ENCODE measurements at regions not wholly inside any gene's neighbourhood (a gene's known extent, or its start where the extent isn't known, plus 50 kb on each side); places are given as distances from the start of the nearest gene placed in this dataset.

DNA sequence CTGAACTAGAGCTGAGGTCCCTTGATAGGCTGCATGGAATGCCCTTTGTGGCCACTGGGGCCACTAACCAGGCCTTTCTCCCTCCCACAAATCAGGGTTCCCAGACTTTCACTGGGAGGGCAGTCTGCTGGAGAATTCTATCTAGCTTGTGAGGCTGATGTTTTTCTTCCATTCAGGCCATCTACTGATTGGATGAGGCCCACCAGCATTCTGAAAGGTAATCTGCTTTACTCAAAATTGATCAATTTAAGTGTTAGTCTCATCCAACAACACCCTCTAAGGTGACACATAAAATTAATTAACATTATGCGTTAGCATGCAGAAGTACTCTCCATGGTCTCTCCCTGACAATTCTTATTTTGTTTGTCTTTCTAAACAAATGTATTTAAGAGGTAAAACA is 80.5 kb downstream of the RTP4 start:
- Histone ChIP-seq H3K9me3 (no peaks in the 10 kb centered on the region), H3K4me1 (peaks cover 13% of the 10 kb centered on the region), H3K4me3 (no peak overlapping the region), H3K27ac (no peak overlapping the region), H3K36me3 (ENCODE audit: low read depth, missing control alignments) (no peaks in the 10 kb centered on the region), H3K27me3 (no peaks in the 10 kb centered on the region)
- intact Hi-C loops (cut with DNase I; ENCODE audit: low total_unique reads): no loop called here
- WGBS, 2 donors: 94 to 100% methylated on average over 1 of the region's 1 CpG
- TF ChIP-seq POLR2A (IDR thresholded peaks at IDR 0.05): no peak
- TF ChIP-seq, protein P1, sequence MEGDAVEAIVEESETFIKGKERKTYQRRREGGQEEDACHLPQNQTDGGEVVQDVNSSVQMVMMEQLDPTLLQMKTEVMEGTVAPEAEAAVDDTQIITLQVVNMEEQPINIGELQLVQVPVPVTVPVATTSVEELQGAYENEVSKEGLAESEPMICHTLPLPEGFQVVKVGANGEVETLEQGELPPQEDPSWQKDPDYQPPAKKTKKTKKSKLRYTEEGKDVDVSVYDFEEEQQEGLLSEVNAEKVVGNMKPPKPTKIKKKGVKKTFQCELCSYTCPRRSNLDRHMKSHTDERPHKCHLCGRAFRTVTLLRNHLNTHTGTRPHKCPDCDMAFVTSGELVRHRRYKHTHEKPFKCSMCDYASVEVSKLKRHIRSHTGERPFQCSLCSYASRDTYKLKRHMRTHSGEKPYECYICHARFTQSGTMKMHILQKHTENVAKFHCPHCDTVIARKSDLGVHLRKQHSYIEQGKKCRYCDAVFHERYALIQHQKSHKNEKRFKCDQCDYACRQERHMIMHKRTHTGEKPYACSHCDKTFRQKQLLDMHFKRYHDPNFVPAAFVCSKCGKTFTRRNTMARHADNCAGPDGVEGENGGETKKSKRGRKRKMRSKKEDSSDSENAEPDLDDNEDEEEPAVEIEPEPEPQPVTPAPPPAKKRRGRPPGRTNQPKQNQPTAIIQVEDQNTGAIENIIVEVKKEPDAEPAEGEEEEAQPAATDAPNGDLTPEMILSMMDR (IDR thresholded peaks at IDR 0.05): no peak
- DNase-seq: no peak

DNA sequence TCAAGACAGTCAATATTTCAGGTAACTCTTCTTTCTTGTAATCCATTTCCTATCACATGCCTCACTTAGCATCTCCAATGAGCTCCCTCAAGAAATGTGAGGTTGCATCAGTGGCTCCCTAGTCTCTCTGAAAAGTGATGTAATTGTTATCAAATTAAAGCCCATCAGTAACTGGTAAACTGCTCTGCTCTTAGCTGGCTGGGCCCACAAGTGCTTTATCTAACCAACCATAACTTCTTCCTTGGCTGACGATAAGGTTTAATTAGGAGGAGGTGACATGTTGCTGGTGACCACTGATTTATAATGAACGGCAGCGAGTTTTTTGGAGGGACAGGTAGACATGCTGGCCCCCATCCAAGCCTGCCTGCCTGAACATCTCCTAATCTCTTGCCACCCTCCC is 79.6 kb downstream of the RTP4 start:
- no peak for TF ChIP-seq POLR2A (IDR thresholded peaks at IDR 0.05)
- TF ChIP-seq, protein P1 (IDR thresholded peaks at IDR 0.05): no peak
- Histone ChIP-seq H3K27ac (no peak overlapping the region), H3K9me3 (no peaks in the 10 kb centered on the region), H3K4me3 (no peak overlapping the region), H3K4me1 (peaks cover 13% of the 10 kb centered on the region), H3K36me3 (ENCODE audit: low read depth, missing control alignments) (no peaks in the 10 kb centered on the region), H3K27me3 (no peaks in the 10 kb centered on the region)
- 73 to 88% methylated on average over 3 of the region's 3 CpGs for WGBS, 2 donors
- intact Hi-C loops (cut with DNase I; ENCODE audit: low total_unique reads): no loop called here
- DNase-seq: no peak

DNA sequence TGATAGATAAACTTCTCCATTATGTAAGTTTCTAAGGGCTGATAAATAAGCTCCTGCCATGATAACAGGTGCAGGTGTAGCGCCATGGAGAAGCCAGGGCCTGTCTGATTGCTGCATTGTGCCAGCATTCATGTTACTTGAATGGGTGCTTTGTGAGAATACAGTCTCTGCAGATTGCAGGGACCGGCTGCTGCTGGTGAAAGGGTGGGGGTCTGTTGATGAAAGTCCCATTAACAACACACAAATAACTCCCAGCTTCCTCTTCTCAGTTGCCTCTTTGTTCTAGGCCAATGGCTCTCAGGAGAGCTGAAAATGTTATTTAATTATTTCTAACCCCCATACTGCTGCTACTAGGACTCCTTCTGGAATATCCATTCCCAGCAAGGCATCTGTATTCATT is 77.2 kb downstream of the RTP4 start:
- intact Hi-C loops (cut with DNase I; ENCODE audit: low total_unique reads): no loop called here
- no peaks in the 10 kb centered on the region for H3K9me3 ChIP-seq
- DNase-seq: no peak
- TF ChIP-seq, protein P1 (IDR thresholded peaks at IDR 0.05): no peak
- no peak for TF ChIP-seq POLR2A (IDR thresholded peaks at IDR 0.05)
- peaks cover 6% of the 10 kb centered on the region for H3K4me1 ChIP-seq
- no peaks in the 10 kb centered on the region for H3K36me3 ChIP-seq (ENCODE audit: low read depth, missing control alignments)
- H3K4me3 ChIP-seq: no peak overlapping the region
- no peak overlapping the region for H3K27ac ChIP-seq
- no peaks in the 10 kb centered on the region for H3K27me3 ChIP-seq
- WGBS, 2 donors: 76 to 81% methylated on average over 2 of the region's 2 CpGs

DNA sequence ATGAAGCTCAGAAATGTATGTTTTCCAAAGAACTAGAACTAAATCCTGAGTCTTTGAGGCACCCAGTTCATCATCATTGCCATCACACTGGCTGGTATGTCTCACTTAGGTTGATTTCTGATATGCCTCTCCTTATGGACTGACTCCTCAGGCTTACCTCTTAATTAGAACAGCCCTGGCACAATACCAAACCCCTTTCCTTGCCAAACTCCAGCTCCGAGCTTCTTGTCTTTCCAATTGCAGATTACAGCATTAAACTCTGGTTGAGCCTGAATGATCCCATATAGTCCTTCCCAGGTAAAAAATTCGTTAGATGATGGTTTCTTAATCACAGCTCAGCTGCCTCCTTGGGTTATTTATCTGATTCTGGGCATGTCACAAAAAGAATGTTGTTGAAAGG is 66.3 kb downstream of the RTP4 start:
- H3K9me3 ChIP-seq: no peaks in the 10 kb centered on the region
- H3K4me3 ChIP-seq: no peak overlapping the region
- intact Hi-C loops (cut with DNase I; ENCODE audit: low total_unique reads): no loop called here
- 32 to 52% methylated on average over 2 of the region's 2 CpGs for WGBS, 2 donors
- DNase-seq: no peak
- no peaks in the 10 kb centered on the region for H3K4me1 ChIP-seq
- H3K27me3 ChIP-seq: no peaks in the 10 kb centered on the region
- no peak for TF ChIP-seq POLR2A (IDR thresholded peaks at IDR 0.05)
- TF ChIP-seq, protein P1 (IDR thresholded peaks at IDR 0.05): no peak
- no peaks in the 10 kb centered on the region for H3K36me3 ChIP-seq (ENCODE audit: low read depth, missing control alignments)
- no peak overlapping the region for H3K27ac ChIP-seq

DNA sequence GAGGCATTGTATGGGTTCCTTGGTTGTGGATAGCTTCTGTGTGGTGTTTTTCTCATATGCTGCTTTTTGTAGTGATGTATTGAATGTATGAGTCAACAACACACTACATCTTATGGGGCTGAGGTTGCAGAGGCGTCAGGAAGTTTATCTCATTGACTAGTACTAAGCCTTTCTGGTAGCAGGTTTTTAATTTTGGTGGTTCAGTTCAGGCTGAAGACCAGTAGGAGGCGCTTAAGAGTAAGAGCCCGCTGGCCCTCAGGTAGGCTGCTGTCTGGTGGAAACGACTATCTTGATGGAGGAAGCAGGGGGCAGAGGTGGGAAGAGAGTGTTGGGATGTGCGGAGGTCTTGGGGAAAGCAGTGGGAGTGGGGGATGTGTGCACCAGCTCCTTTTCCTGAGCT is 62.4 kb downstream of the RTP4 start:
- WGBS, 2 donors: 36 to 39% methylated on average over 5 of the region's 5 CpGs
- no peaks in the 10 kb centered on the region for H3K4me1 ChIP-seq

More for the DNA sequence above, 62.4 kb downstream of the RTP4 start:
- DNase-seq: no peak
- Histone ChIP-seq H3K27me3 (no peaks in the 10 kb centered on the region), H3K36me3 (ENCODE audit: low read depth, missing control alignments) (no peaks in the 10 kb centered on the region), H3K9me3 (no peaks in the 10 kb centered on the region), H3K4me3 (no peak overlapping the region), H3K27ac (no peak overlapping the region)
- TF ChIP-seq, protein P1 (IDR thresholded peaks at IDR 0.05): peak in 2 of 3 experiments; percentile 4 to 21
- TF ChIP-seq POLR2A (IDR thresholded peaks at IDR 0.05): no peak
- intact Hi-C loops (cut with DNase I; ENCODE audit: low total_unique reads): no loop called here

All from testis (tissue), 2 donors.